GM23338 (cell line): ENCODE measurements at regions not wholly inside any gene's neighbourhood (a gene's known extent, or its start where the extent isn't known, plus 50 kb on each side); places are given as distances from the start of the nearest gene placed in this dataset.

Source experiments
- CREB1 ChIP-seq: fragments of 250-450 bp; sonication (Bioruptor Pico); IDR thresholded peaks from 2 replicates; pipeline ENCODE4 v1.5.0; 2020; ENCODE audit warnings: low read depth, mild to moderate bottlenecking, moderate library complexity
- ETS1 ChIP-seq: IDR thresholded peaks from 2 replicates; pipeline ENCODE4 v1.6.1; 2016; ENCODE audit warnings: antibody characterized with exemption
- EZH2 ChIP-seq: fragments of 200-600 bp; sonication (generic); IDR thresholded peaks from one replicate; pipeline ENCODE4 v1.8.0; 2017; ENCODE audit warnings: antibody characterized with exemption, mild to moderate bottlenecking, low read depth; ENCODE audit not compliant: unreplicated experiment
- EZH2phosphoT487 ChIP-seq: fragments of 200-600 bp; sonication (generic); IDR thresholded peaks from one replicate; pipeline ENCODE4 v1.8.1; 2018; ENCODE audit warnings: antibody characterized with exemption; ENCODE audit not compliant: unreplicated experiment
- JUNB ChIP-seq: IDR thresholded peaks from one replicate; pipeline ENCODE4 v1.6.1; 2016; ENCODE audit warnings: antibody characterized with exemption; ENCODE audit not compliant: unreplicated experiment
- NANOG ChIP-seq: IDR thresholded peaks from 2 replicates; pipeline ENCODE4 v1.6.1; 2016; ENCODE audit warnings: antibody characterized with exemption, borderline replicate concordance
- POLR2AphosphoS5 ChIP-seq: IDR thresholded peaks from 2 replicates; pipeline ENCODE4 v1.6.1; 2016; ENCODE audit warnings: antibody characterized with exemption, low read depth
- REST ChIP-seq: IDR thresholded peaks from one replicate; pipeline ENCODE4 v1.6.1; 2018; ENCODE audit warnings: antibody characterized with exemption; ENCODE audit not compliant: unreplicated experiment
- STAT1 ChIP-seq: IDR thresholded peaks from one replicate; pipeline ENCODE4 v1.6.1; 2016; ENCODE audit warnings: antibody characterized with exemption; ENCODE audit not compliant: unreplicated experiment
- ZNF331 ChIP-seq: fragments of 250-450 bp; sonication (Bioruptor Pico); IDR thresholded peaks from 2 replicates; pipeline ENCODE4 v1.5.0; 2020; ENCODE audit warnings: low read depth, mild to moderate bottlenecking, moderate library complexity
- TF ChIP-seq, protein P1 (sequence below), 2 experiments: fragments of 200-600 bp in 1 of 2; sonication (generic) in 1 of 2; conservative IDR thresholded peaks; 2 replicates each; pipeline versions ENCODE4 v1.5.1 to v1.6.1; 2016 to 2017; ENCODE audit warnings: antibody characterized with exemption in 2 of 2, low read depth in 2 of 2, mild to moderate bottlenecking in 2 of 2, moderate library complexity in 1 of 2

GRCh38 chr3:22542311-22542710 is 660.8 kb upstream of the UBE2E2 start:
- TF ChIP-seq, protein P1, sequence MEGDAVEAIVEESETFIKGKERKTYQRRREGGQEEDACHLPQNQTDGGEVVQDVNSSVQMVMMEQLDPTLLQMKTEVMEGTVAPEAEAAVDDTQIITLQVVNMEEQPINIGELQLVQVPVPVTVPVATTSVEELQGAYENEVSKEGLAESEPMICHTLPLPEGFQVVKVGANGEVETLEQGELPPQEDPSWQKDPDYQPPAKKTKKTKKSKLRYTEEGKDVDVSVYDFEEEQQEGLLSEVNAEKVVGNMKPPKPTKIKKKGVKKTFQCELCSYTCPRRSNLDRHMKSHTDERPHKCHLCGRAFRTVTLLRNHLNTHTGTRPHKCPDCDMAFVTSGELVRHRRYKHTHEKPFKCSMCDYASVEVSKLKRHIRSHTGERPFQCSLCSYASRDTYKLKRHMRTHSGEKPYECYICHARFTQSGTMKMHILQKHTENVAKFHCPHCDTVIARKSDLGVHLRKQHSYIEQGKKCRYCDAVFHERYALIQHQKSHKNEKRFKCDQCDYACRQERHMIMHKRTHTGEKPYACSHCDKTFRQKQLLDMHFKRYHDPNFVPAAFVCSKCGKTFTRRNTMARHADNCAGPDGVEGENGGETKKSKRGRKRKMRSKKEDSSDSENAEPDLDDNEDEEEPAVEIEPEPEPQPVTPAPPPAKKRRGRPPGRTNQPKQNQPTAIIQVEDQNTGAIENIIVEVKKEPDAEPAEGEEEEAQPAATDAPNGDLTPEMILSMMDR (conservative IDR thresholded peaks at IDR 0.05; ENCODE audit: low read depth in 2 of 2), result no peak
- no peak for TF ChIP-seq REST
- no peak for TF ChIP-seq EZH2
- TF ChIP-seq CREB1 (CRISPR knock-in tag), result no peak
- TF ChIP-seq POLR2AphosphoS5, result no peak
- TF ChIP-seq JUNB, result no peak
- no peak for TF ChIP-seq EZH2phosphoT487
- TF ChIP-seq STAT1, result no peak
- TF ChIP-seq ETS1, result no peak
- TF ChIP-seq NANOG, result no peak
- TF ChIP-seq ZNF331 (CRISPR knock-in tag), result no peak
